Uterus (tissue), 3 donors: ENCODE measurements at regions not wholly inside any gene's neighbourhood (a gene's known extent, or its start where the extent isn't known, plus 50 kb on each side); places are given as distances from the start of the nearest gene placed in this dataset.

ENCODE experiments used
- DNase-seq, 2 donors: peaks; one replicate each; pipeline ENCODE4 v3.0.0-alpha.2; 2019 to 2020
- H3K27ac ChIP-seq, 2 donors: fragments of 200-600 bp; sonication (generic); 1 replicate in 1 of 2; 2 replicates in 1 of 2; pipeline ENCODE4 v1.5.1; 2016 to 2018
- H3K27me3 ChIP-seq, 2 donors: fragments of 200-600 bp; sonication (generic); one replicate each; pipeline ENCODE4 v1.5.1; 2018 to 2019; ENCODE audit warnings: control low read depth in 1 of 2
- H3K36me3 ChIP-seq, 2 donors: fragments of 200-600 bp; sonication (generic); one replicate each; pipeline ENCODE4 v1.5.1; 2019; ENCODE audit warnings: control low read depth in 1 of 2
- H3K4me1 ChIP-seq, 2 donors: fragments of 200-600 bp; sonication (generic); one replicate each; pipeline ENCODE4 v1.5.1; 2018 to 2019; ENCODE audit warnings: control low read depth in 1 of 2
- H3K4me3 ChIP-seq, 2 donors: fragments of 200-600 bp; sonication (generic); 1 replicate in 1 of 2; 2 replicates in 1 of 2; pipeline ENCODE4 v1.5.1; 2018 to 2019; ENCODE audit warnings: mild to moderate bottlenecking in 1 of 2
- H3K9me3 ChIP-seq, 2 donors: fragments of 200-600 bp; sonication (generic); one replicate each; pipeline ENCODE4 v1.5.1; 2019; ENCODE audit warnings: control low read depth in 1 of 2
- CTCF ChIP-seq, 4 experiments: fragments of 200-600 bp in 2 of 4; fragments of 450-650 bp in 2 of 4; sonication (generic) in 2 of 4; IDR thresholded peaks; one replicate each; pipeline ENCODE4 v1.5.1; 2016 to 2019; ENCODE audit warnings: antibody characterized with exemption in 4 of 4, mild to moderate bottlenecking in 2 of 4, moderate library complexity in 1 of 4
- POLR2A ChIP-seq, 2 donors: fragments of 450-650 bp; IDR thresholded peaks; one replicate each; pipeline ENCODE4 v1.6.1; 2016; ENCODE audit warnings: antibody characterized with exemption in 2 of 2, mild to moderate bottlenecking in 1 of 2, moderate library complexity in 1 of 2
- intact Hi-C: fragments of 100-400 bp; cut with DNase I; formaldehyde crosslinking; loops from one replicate; pipeline ENCODE4 v1.15.1; 2023; ENCODE audit warnings: low total_unique reads
- donor health status: DM: yes; HTN: yes; CAD: no.

GRCh38 chr2:48218169-48218568 is 96.3 kb upstream of the FOXN2 start:
- no peaks in the 10 kb centered on the region for H3K27me3 ChIP-seq
- no peaks in the 10 kb centered on the region for H3K36me3 ChIP-seq
- H3K27ac ChIP-seq = no peak overlapping the region
- TF ChIP-seq POLR2A (IDR thresholded peaks at IDR 0.05) (no peak), CTCF (IDR thresholded peaks at IDR 0.05) (no peak)
- no peak overlapping the region for H3K4me3 ChIP-seq
- no peaks in the 10 kb centered on the region for H3K9me3 ChIP-seq
- DNase-seq = no peak
- intact Hi-C loops = no loop called here
- H3K4me1 ChIP-seq = no peaks in the 10 kb centered on the region

GRCh38 chr2:48219234-48219554 is 95.3 kb upstream of the FOXN2 start:
- Histone ChIP-seq H3K4me3 (no peak overlapping the region), H3K9me3 (no peaks in the 10 kb centered on the region), H3K27ac (no peak overlapping the region), H3K27me3 (no peaks in the 10 kb centered on the region), H3K36me3 (no peaks in the 10 kb centered on the region), H3K4me1 (no peaks in the 10 kb centered on the region)
- intact Hi-C loops = no loop called here
- TF ChIP-seq POLR2A (IDR thresholded peaks at IDR 0.05) (no peak), CTCF (IDR thresholded peaks at IDR 0.05) (no peak)
- no peak for DNase-seq

- Histone ChIP-seq H3K27ac (no peak overlapping the region), H3K9me3 (no peaks in the 10 kb centered on the region), H3K36me3 (no peaks in the 10 kb centered on the region), H3K4me3 (no peak overlapping the region), H3K4me1 (no peaks in the 10 kb centered on the region), H3K27me3 (no peaks in the 10 kb centered on the region)
- DNase-seq = no peak
- intact Hi-C loops = no loop called here
- TF ChIP-seq POLR2A (IDR thresholded peaks at IDR 0.05) = no peak
- no peak for TF ChIP-seq CTCF (IDR thresholded peaks at IDR 0.05)
Measured at GRCh38 chr2:48219555-48220436, 94.7 kb upstream of the FOXN2 start.

GRCh38 chr2:48220501-48220900 is 94.0 kb upstream of the FOXN2 start:
- Histone ChIP-seq H3K4me3 (no peak overlapping the region), H3K36me3 (no peaks in the 10 kb centered on the region), H3K27ac (no peak overlapping the region), H3K27me3 (no peaks in the 10 kb centered on the region), H3K9me3 (no peaks in the 10 kb centered on the region), H3K4me1 (no peaks in the 10 kb centered on the region)
- TF ChIP-seq POLR2A (IDR thresholded peaks at IDR 0.05) (no peak), CTCF (IDR thresholded peaks at IDR 0.05) (no peak)
- no peak for DNase-seq
- intact Hi-C loops = no loop called here

- no peaks in the 10 kb centered on the region for H3K36me3 ChIP-seq
- DNase-seq = no peak
- no peaks in the 10 kb centered on the region for H3K4me1 ChIP-seq
- TF ChIP-seq CTCF (IDR thresholded peaks at IDR 0.05) (no peak), POLR2A (IDR thresholded peaks at IDR 0.05) (no peak)
- H3K4me3 ChIP-seq = no peak overlapping the region
- intact Hi-C loops = no loop called here
- no peaks in the 10 kb centered on the region for H3K9me3 ChIP-seq
- H3K27ac ChIP-seq = no peak overlapping the region
- no peaks in the 10 kb centered on the region for H3K27me3 ChIP-seq
Measured at GRCh38 chr2:48221846-48222516, 92.5 kb upstream of the FOXN2 start.
